HG03442 (cell line): ENCODE measurements at regions not wholly inside any gene's neighbourhood (a gene's known extent, or its start where the extent isn't known, plus 50 kb on each side); places are given as distances from the start of the nearest gene placed in this dataset.

Experiments used
- ATAC-seq: cut with Tn5 transposase; IDR thresholded peaks from one replicate; pipeline ENCODE4 v1.9.1; 2021; ENCODE audit warnings: mild to moderate bottlenecking, moderate library complexity; ENCODE audit not compliant: unreplicated experiment

GRCh38 chr6:169048185-169048864 lies 205.3 kb downstream of the THBS2 start:
- ATAC-seq: no peak

- ATAC-seq: no peak
Measured at GRCh38 chr6:169047345-169047744, 206.3 kb downstream of the THBS2 start.

GRCh38 chr6:169046483-169047192 lies 207.0 kb downstream of the THBS2 start:
- ATAC-seq: no peak

GRCh38 chr6:169046021-169046420 lies 207.6 kb downstream of the THBS2 start:
- ATAC-seq: no peak

- no peak for ATAC-seq
Measured at GRCh38 chr6:169045486-169045885, 208.2 kb downstream of the THBS2 start.

GRCh38 chr6:169044381-169045230 lies 209.0 kb downstream of the THBS2 start:
- ATAC-seq: no peak

- no peak for ATAC-seq
Measured at GRCh38 chr6:169042061-169042460, 211.6 kb downstream of the THBS2 start.

- no peak for ATAC-seq
Measured at GRCh38 chr6:169041078-169041477, 212.6 kb downstream of the THBS2 start.

GRCh38 chr6:169038691-169039090 lies 215.0 kb downstream of the THBS2 start:
- no peak for ATAC-seq

GRCh38 chr6:169035385-169036240 lies 218.0 kb downstream of the THBS2 start:
- no peak for ATAC-seq

GRCh38 chr6:169034516-169035167 lies 219.0 kb downstream of the THBS2 start:
- no peak for ATAC-seq

GRCh38 chr6:169029861-169030260 lies 223.8 kb downstream of the THBS2 start:
- no peak for ATAC-seq

GRCh38 chr6:169028343-169028742 lies 225.3 kb downstream of the THBS2 start:
- no peak for ATAC-seq

GRCh38 chr6:169026175-169026574 lies 227.5 kb downstream of the THBS2 start:
- ATAC-seq: no peak

GRCh38 chr6:169024047-169024660 lies 229.5 kb downstream of the THBS2 start:
- no peak for ATAC-seq

- ATAC-seq: no peak
Measured at GRCh38 chr6:169023161-169023874, 230.3 kb downstream of the THBS2 start.

- ATAC-seq: no peak
Measured at GRCh38 chr6:169022079-169022478, 231.6 kb downstream of the THBS2 start.

- ATAC-seq: no peak
Measured at GRCh38 chr6:169020821-169021220, 232.8 kb downstream of the THBS2 start.
